ENCODE measurements at regions not wholly inside any gene's neighbourhood (a gene's known extent, or its start where the extent isn't known, plus 50 kb on each side); places are given as distances from the start of the nearest gene placed in this dataset.

DNA sequence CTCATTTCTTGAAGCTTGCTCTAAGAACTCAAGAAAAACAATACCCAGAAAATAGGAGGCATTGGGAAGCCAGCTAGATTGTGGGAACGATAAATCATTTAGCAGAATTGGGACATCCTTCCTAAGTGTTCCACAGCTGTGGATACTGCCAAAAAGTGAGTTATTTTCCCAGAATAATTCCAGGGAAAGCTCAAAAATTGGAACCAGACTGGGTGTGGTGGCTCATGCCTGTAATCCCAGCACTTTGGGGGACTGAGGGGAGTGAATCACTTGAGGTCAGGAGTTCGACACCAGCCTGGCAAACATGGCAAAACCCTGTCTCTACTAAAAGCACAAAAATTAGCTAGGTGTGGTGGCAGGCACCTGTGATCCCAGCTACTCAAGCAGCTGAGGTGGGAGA, 68.2 kb upstream of the GK2 start:
- TF ChIP-seq, protein P1, sequence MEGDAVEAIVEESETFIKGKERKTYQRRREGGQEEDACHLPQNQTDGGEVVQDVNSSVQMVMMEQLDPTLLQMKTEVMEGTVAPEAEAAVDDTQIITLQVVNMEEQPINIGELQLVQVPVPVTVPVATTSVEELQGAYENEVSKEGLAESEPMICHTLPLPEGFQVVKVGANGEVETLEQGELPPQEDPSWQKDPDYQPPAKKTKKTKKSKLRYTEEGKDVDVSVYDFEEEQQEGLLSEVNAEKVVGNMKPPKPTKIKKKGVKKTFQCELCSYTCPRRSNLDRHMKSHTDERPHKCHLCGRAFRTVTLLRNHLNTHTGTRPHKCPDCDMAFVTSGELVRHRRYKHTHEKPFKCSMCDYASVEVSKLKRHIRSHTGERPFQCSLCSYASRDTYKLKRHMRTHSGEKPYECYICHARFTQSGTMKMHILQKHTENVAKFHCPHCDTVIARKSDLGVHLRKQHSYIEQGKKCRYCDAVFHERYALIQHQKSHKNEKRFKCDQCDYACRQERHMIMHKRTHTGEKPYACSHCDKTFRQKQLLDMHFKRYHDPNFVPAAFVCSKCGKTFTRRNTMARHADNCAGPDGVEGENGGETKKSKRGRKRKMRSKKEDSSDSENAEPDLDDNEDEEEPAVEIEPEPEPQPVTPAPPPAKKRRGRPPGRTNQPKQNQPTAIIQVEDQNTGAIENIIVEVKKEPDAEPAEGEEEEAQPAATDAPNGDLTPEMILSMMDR (IDR thresholded peaks at IDR 0.05): no peak
- H3K9me3 ChIP-seq: no peaks in the 10 kb centered on the region

DNA sequence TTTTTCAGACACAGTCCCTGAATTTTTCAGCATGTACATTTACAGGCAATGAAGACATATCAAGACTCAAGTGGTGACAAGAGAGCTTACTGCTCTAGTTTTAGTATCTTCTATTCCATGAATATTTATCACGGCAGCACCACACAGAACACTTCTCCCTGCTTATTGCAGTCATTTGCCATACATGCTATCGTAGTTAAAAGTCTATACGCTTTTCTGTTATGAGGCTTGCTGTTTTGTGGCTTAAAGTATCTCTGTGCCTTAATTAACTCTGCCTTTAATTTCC, 65.4 kb upstream of the GK2 start:
- no peaks in the 10 kb centered on the region for H3K9me3 ChIP-seq
- no peaks in the 10 kb centered on the region for H3K27me3 ChIP-seq
- H3K27ac ChIP-seq: no peak overlapping the region
- H3K4me3 ChIP-seq (ENCODE audit: low read depth in 1 of 2, low read length in 1 of 2): no peak overlapping the region
- H3K4me1 ChIP-seq (ENCODE audit: control insufficient read depth in 1 of 2, insufficient read depth in 1 of 2, low read depth in 1 of 2, low read length in 1 of 2): no peaks in the 10 kb centered on the region
- TF ChIP-seq, protein P1 (IDR thresholded peaks at IDR 0.05): no peak
- no peaks in the 10 kb centered on the region for H3K36me3 ChIP-seq

More for the DNA sequence above, 68.2 kb upstream of the GK2 start:
- H3K4me1 ChIP-seq (ENCODE audit: control insufficient read depth in 1 of 2, insufficient read depth in 1 of 2, low read depth in 1 of 2, low read length in 1 of 2): no peaks in the 10 kb centered on the region
- H3K36me3 ChIP-seq: no peaks in the 10 kb centered on the region
- no peaks in the 10 kb centered on the region for H3K27me3 ChIP-seq
- no peak overlapping the region for H3K27ac ChIP-seq
- H3K4me3 ChIP-seq (ENCODE audit: low read depth in 1 of 2, low read length in 1 of 2): no peak overlapping the region

DNA sequence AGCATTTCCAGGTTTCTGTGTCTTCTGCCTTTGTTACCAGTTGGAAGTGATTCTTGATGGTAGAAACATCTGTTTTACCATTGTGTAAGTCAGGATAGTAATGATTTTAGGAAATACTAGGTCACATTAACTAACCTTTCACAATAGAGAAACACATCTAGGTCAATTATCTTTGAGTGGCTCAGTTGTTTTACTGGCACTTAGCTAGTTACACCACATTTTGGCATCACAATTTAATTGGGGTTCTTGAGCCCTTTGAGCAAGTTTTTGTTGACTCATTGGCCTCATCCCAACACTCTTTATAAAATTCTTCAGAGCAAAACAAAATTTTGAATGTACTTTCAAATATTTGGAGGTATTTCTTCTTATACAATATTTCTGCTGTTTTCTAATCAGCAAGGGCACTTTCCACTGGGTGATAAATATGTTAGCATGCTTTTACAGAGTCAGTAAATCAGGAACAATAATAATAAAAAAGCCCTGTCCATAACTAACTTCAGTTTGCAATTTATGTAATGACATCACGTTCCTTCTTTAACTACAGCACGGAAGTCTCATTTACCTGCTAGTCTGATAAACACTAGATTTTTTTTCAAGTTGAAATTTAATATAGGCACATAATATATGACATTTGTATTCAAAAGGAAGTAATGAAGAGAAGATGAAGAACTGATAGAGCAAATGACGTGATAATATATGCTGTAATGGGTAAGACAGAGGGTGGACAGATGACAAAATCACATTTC, 64.8 kb upstream of the GK2 start:
- Histone ChIP-seq H3K27ac (no peak overlapping the region), H3K27me3 (no peaks in the 10 kb centered on the region), H3K4me1 (ENCODE audit: control insufficient read depth in 1 of 2, insufficient read depth in 1 of 2, low read depth in 1 of 2, low read length in 1 of 2) (no peaks in the 10 kb centered on the region), H3K9me3 (no peaks in the 10 kb centered on the region), H3K36me3 (no peaks in the 10 kb centered on the region), H3K4me3 (ENCODE audit: low read depth in 1 of 2, low read length in 1 of 2) (no peak overlapping the region)
- TF ChIP-seq, protein P1 (IDR thresholded peaks at IDR 0.05): no peak

DNA sequence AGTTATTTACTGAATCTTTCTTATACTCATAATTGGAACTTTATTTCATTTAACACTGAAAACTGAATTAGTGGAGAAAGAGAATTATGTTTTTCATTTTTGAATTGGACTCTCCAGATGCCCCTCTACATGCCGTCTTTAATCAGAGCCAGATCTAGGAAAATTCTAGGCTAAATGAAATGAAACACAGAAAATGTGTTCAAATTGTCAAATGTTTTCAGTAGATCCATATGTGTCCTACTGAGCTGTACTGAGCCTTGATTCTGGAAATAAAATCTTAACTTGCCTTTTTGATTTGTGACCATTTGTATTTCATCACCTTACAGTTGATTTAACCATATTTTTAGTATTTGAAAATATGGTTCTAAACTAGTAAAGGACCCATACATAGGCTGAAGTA, 64.0 kb upstream of the GK2 start:
- Histone ChIP-seq H3K9me3 (no peaks in the 10 kb centered on the region), H3K36me3 (no peaks in the 10 kb centered on the region), H3K27ac (no peak overlapping the region), H3K27me3 (no peaks in the 10 kb centered on the region), H3K4me3 (ENCODE audit: low read depth in 1 of 2, low read length in 1 of 2) (no peak overlapping the region), H3K4me1 (ENCODE audit: control insufficient read depth in 1 of 2, insufficient read depth in 1 of 2, low read depth in 1 of 2, low read length in 1 of 2) (no peaks in the 10 kb centered on the region)
- TF ChIP-seq, protein P1 (IDR thresholded peaks at IDR 0.05): no peak

DNA sequence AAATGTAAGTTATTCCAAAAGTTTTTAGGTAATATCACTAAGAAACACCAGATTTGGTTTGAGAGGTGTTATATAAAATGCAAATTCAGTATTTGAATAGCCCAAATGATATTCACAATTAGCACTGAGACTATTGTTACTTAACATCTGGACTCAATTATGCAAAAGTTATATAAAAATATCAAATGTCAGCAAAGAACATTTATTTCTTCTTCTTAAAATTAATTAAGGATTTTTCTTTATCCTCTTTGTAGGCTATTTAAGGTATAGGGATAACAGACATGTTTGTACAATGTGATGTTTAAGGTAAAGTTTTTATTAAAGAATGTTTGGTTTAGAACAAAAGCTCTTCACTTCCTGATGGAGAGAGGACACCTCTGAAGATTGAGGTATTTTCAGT, 63.3 kb upstream of the GK2 start:
- H3K27me3 ChIP-seq: no peaks in the 10 kb centered on the region
- TF ChIP-seq, protein P1 (IDR thresholded peaks at IDR 0.05): no peak
- H3K9me3 ChIP-seq: no peaks in the 10 kb centered on the region
- no peak overlapping the region for H3K27ac ChIP-seq
- no peaks in the 10 kb centered on the region for H3K4me1 ChIP-seq (ENCODE audit: control insufficient read depth in 1 of 2, insufficient read depth in 1 of 2, low read depth in 1 of 2, low read length in 1 of 2)
- H3K36me3 ChIP-seq: no peaks in the 10 kb centered on the region
- H3K4me3 ChIP-seq (ENCODE audit: low read depth in 1 of 2, low read length in 1 of 2): no peak overlapping the region
